ENCODE measurements at regions not wholly inside any gene's neighbourhood (a gene's known extent, or its start where the extent isn't known, plus 50 kb on each side); places are given as distances from the start of the nearest gene placed in this dataset.
"Not testable (repeated sequence)": the region's sequence is repeated elsewhere in the genome, so short reads cannot be mapped to it uniquely, and the experiment has no call there.

DNA sequence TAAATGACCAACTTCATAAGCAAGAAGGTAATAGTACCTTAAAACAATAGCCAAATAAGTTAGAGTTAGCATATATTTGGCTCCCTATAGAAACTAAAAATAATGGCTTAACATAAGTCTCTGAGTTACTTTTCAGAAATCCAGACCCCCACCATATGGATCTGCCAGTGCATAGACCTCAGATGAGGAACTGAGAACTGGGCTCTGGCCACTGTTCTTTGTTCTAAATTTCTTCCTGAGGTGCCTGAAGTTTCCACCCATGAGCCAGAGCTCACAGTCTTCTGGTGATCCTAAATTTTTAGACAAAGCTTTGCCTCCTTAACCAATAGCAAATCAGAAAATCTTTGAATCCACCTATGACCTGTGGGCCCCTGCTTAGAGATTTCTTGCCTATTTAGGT lies 250.9 kb downstream of the YTHDC2 start:
- Histone ChIP-seq H3K36me3 (no peaks in the 10 kb centered on the region), H3K4me3 (no peak overlapping the region), H3K9me3 (peaks cover 7 to 27% (median 21%) of the 10 kb centered on the region in 4 donors), H3K4me1 (no peaks in the 10 kb centered on the region), H3K27ac (no peak overlapping the region), H3K27me3 (no peaks in the 10 kb centered on the region)
- intact Hi-C loops (cut with DNase I; ENCODE audit: low total_unique reads) = no loop called here
- DNase-seq = no peak
- TF ChIP-seq POLR2AphosphoS5 (IDR thresholded peaks at IDR 0.05) = no peak
- TF ChIP-seq POLR2A (IDR thresholded peaks at IDR 0.05) = no peak
- TF ChIP-seq EP300 (IDR thresholded peaks at IDR 0.05) = no peak
- TF ChIP-seq, protein P1, sequence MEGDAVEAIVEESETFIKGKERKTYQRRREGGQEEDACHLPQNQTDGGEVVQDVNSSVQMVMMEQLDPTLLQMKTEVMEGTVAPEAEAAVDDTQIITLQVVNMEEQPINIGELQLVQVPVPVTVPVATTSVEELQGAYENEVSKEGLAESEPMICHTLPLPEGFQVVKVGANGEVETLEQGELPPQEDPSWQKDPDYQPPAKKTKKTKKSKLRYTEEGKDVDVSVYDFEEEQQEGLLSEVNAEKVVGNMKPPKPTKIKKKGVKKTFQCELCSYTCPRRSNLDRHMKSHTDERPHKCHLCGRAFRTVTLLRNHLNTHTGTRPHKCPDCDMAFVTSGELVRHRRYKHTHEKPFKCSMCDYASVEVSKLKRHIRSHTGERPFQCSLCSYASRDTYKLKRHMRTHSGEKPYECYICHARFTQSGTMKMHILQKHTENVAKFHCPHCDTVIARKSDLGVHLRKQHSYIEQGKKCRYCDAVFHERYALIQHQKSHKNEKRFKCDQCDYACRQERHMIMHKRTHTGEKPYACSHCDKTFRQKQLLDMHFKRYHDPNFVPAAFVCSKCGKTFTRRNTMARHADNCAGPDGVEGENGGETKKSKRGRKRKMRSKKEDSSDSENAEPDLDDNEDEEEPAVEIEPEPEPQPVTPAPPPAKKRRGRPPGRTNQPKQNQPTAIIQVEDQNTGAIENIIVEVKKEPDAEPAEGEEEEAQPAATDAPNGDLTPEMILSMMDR (IDR thresholded peaks at IDR 0.05) = no peak

DNA sequence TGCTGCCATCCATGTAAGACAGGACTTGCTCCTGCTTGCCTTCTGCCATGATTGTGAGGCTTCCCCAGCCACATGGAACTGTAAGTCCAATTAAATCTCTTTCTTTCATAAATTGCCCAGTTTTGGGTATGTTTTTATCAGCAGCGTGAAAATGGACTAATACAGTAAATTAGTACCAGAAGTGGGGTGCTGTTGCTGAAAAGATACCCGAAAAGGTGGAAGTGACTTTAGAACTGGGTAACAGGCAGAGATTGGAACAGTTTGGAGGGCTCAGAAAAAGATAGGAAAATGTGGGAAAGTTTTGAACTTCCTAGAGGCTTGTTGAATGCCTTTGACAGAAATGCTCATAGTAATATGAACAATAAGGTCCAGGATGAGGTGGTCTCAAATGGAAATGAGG lies 253.3 kb downstream of the YTHDC2 start:
- H3K4me3 ChIP-seq; H3K27ac ChIP-seq; DNase-seq; intact Hi-C loops (cut with DNase I; ENCODE audit: low total_unique reads); H3K36me3 ChIP-seq; H3K4me1 ChIP-seq; H3K27me3 ChIP-seq: not testable (repeated sequence)
- WGBS, 5 donors = 45 to 83% (median 74%) methylated on average over 2 of the region's 2 CpGs
- peaks cover 7 to 27% (median 21%) of the 10 kb centered on the region in 4 donors for H3K9me3 ChIP-seq

DNA sequence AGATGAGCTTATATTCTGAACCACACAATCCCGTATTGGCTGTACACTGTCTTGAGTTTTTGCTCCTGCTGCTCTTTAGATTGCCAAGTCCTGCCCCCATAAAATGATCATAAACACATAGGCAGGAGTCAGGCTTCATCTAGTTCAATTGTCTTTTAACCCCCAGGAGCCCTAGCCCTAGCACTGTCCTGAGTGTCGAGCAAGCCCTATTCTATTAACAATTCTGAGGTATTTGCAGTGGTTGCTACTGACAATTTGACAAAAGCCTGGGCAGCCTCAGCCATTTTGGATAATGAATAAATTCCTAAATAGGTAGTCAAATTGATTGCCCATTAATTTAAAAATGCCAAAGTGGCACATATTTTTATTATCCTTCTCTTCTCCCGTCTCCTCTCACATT lies 257.2 kb downstream of the YTHDC2 start:
- intact Hi-C loops (cut with DNase I; ENCODE audit: low total_unique reads) = no loop called here
- no peaks in the 10 kb centered on the region for H3K4me1 ChIP-seq
- no peaks in the 10 kb centered on the region for H3K27me3 ChIP-seq
- TF ChIP-seq, protein P1 (IDR thresholded peaks at IDR 0.05) = no peak
- no peak for TF ChIP-seq EP300 (IDR thresholded peaks at IDR 0.05)
- no peak for TF ChIP-seq POLR2AphosphoS5 (IDR thresholded peaks at IDR 0.05)
- no peak for TF ChIP-seq POLR2A (IDR thresholded peaks at IDR 0.05)
- WGBS, 5 donors = 62 to 71% (median 63%) methylated on average over 3 of the region's 3 CpGs
- H3K9me3 ChIP-seq = peaks cover 7 to 27% (median 21%) of the 10 kb centered on the region in 4 donors
- H3K36me3 ChIP-seq = no peaks in the 10 kb centered on the region
- no peak for DNase-seq
- H3K27ac ChIP-seq = no peak overlapping the region
- no peak overlapping the region for H3K4me3 ChIP-seq

DNA sequence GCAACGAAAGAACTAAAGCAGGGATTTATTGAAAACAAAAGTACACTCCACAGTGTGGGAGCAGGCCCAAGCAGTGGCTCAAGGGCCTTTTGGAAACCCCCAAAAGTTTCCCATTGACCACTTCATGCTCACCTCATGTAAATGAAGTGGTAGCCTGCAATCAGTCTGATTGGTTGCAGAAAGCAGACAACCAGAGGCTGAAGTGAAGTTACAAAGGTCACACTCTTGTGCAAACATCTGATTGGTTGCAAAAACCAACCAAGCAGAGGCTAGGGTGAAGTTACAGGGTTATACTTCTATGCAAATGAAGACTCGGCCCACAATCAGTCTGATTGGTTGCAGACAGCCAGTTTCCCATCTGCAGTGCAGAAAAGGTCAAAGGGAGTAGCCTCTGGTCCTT lies 258.0 kb downstream of the YTHDC2 start:
- intact Hi-C loops (cut with DNase I; ENCODE audit: low total_unique reads) = no loop called here
- H3K27me3 ChIP-seq = no peaks in the 10 kb centered on the region
- H3K4me3 ChIP-seq = no peak overlapping the region
- 49 to 73% (median 57%) methylated on average over 2 of the region's 2 CpGs for WGBS, 5 donors
- no peak overlapping the region for H3K27ac ChIP-seq
- TF ChIP-seq POLR2AphosphoS5 (IDR thresholded peaks at IDR 0.05) (no peak), EP300 (IDR thresholded peaks at IDR 0.05) (no peak)
- no peak for DNase-seq
- no peaks in the 10 kb centered on the region for H3K36me3 ChIP-seq
- peaks cover 7 to 23% (median 16%) of the 10 kb centered on the region in 4 donors for H3K9me3 ChIP-seq
- no peaks in the 10 kb centered on the region for H3K4me1 ChIP-seq

DNA sequence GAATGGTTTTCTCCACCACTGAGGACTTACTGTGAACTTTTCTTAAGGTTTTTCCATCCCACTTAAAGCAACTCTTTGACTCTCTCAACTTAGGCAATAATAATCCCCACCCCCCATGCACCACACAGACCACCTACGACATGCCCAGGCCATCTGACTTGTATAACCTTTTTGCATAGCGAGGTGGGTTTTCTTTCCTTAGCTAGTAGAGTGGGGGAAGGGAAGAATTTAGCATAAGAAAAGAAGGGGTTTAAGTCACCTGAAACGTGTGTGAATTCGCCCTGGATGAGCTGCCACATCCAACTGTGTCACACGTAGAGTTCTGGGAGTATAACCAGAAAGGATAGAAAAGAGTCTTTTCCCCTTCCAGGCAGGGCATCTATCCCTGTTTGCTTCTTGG lies 262.7 kb downstream of the YTHDC2 start:
- H3K27me3 ChIP-seq = no peaks in the 10 kb centered on the region
- H3K4me3 ChIP-seq = no peak overlapping the region
- 81 to 91% (median 85%) methylated on average over 5 of the region's 5 CpGs for whole genome bisulfite sequencing, 5 donors
- intact Hi-C loops (cut with DNase I; ENCODE audit: low total_unique reads) = no loop called here
- no peak for DNase-seq
- no peak overlapping the region for H3K27ac ChIP-seq
- no peaks in the 10 kb centered on the region for H3K4me1 ChIP-seq
- H3K36me3 ChIP-seq = no peaks in the 10 kb centered on the region
- TF ChIP-seq, protein P1 (IDR thresholded peaks at IDR 0.05) = no peak
- TF ChIP-seq POLR2AphosphoS5 (IDR thresholded peaks at IDR 0.05) (no peak), POLR2A (IDR thresholded peaks at IDR 0.05) (no peak), EP300 (IDR thresholded peaks at IDR 0.05) (no peak)
- H3K9me3 ChIP-seq = no peaks in the 10 kb centered on the region
